Mesothelial cell of epicardium (in vitro differentiated cells): ENCODE measurements at regions not wholly inside any gene's neighbourhood (a gene's known extent, or its start where the extent isn't known, plus 50 kb on each side); places are given as distances from the start of the nearest gene placed in this dataset.
A peak's percentile ranks its signal among the peaks of the same experiment; 100 is the strongest.

Experiments
- DNase-seq, 2 experiments: peaks; one replicate each; pipeline ENCODE4 v3.0.0; 2021; ENCODE audit warnings: low spot score in 2 of 2; ENCODE audit not compliant: unreplicated experiment in 2 of 2
- H3K27ac Mint-ChIP-seq: 2 replicates; pipeline ENCODE4 v1.8.0; 2021; ENCODE audit warnings: mixed read lengths
- H3K27me3 Mint-ChIP-seq: 2 replicates; pipeline ENCODE4 v1.8.0; 2021; ENCODE audit warnings: low read depth, mixed read lengths
- H3K36me3 Mint-ChIP-seq: 2 replicates; pipeline ENCODE4 v1.8.0; 2021; ENCODE audit warnings: mixed read lengths
- H3K4me1 Mint-ChIP-seq: 2 replicates; pipeline ENCODE4 v1.8.0; 2021; ENCODE audit warnings: mixed read lengths
- H3K4me3 Mint-ChIP-seq: 2 replicates; pipeline ENCODE4 v1.8.0; 2021; ENCODE audit warnings: mild to moderate bottlenecking, moderate library complexity, mixed read lengths
- H3K9me3 Mint-ChIP-seq: 2 replicates; pipeline ENCODE4 v1.8.0; 2021; ENCODE audit warnings: mixed read lengths
- CTCF ChIP-seq: fragments of 200-600 bp; sonication (generic); IDR thresholded peaks from one replicate; pipeline ENCODE4 v1.5.0; 2021; ENCODE audit warnings: antibody characterized with exemption; ENCODE audit not compliant: unreplicated experiment

- Mint-ChIP-seq H3K4me3 (no peak overlapping the region), H3K36me3 (no peaks in the 10 kb centered on the region), H3K27ac (peak overlapping the region; percentile 8), H3K4me1 (peaks cover 24% of the 10 kb centered on the region), H3K9me3 (peaks cover 22% of the 10 kb centered on the region), H3K27me3 (no peaks in the 10 kb centered on the region)
- no peak for TF ChIP-seq CTCF
- no peak for DNase-seq
These were observed 202.8 kb upstream of the DIO3 start for GRCh38 chr14:101358320-101359125.

- Mint-ChIP-seq H3K36me3 (no peaks in the 10 kb centered on the region), H3K4me3 (peak overlapping the region; percentile 34), H3K4me1 (peaks cover 29% of the 10 kb centered on the region), H3K9me3 (peaks cover 14% of the 10 kb centered on the region), H3K27me3 (no peaks in the 10 kb centered on the region), H3K27ac (peak overlapping the region; percentile 82)
- TF ChIP-seq CTCF = no peak
- DNase-seq = no peak
These were observed 201.9 kb upstream of the DIO3 start for GRCh38 chr14:101359221-101360053.

- H3K27ac Mint-ChIP-seq = peak overlapping the region; percentile 82
- H3K9me3 Mint-ChIP-seq = peaks cover 7% of the 10 kb centered on the region
- no peak for TF ChIP-seq CTCF
- no peaks in the 10 kb centered on the region for H3K36me3 Mint-ChIP-seq
- H3K27me3 Mint-ChIP-seq = no peaks in the 10 kb centered on the region
- no peak for DNase-seq
- peaks cover 36% of the 10 kb centered on the region for H3K4me1 Mint-ChIP-seq
- H3K4me3 Mint-ChIP-seq = no peak overlapping the region
These were observed 201.0 kb upstream of the DIO3 start for GRCh38 chr14:101360054-101360911.

GRCh38 chr14:101361044-101361443 lies 200.3 kb upstream of the DIO3 start:
- no peaks in the 10 kb centered on the region for H3K27me3 Mint-ChIP-seq
- H3K4me3 Mint-ChIP-seq = no peak overlapping the region
- no peak for TF ChIP-seq CTCF
- H3K27ac Mint-ChIP-seq = no peak overlapping the region
- no peak for DNase-seq
- H3K36me3 Mint-ChIP-seq = no peaks in the 10 kb centered on the region
- H3K9me3 Mint-ChIP-seq = peaks cover 6% of the 10 kb centered on the region
- H3K4me1 Mint-ChIP-seq = peaks cover 41% of the 10 kb centered on the region
